ENCODE measurements at regions not wholly inside any gene's neighbourhood (a gene's known extent, or its start where the extent isn't known, plus 50 kb on each side); places are given as distances from the start of the nearest gene placed in this dataset.

- TF ChIP-seq, protein P1, sequence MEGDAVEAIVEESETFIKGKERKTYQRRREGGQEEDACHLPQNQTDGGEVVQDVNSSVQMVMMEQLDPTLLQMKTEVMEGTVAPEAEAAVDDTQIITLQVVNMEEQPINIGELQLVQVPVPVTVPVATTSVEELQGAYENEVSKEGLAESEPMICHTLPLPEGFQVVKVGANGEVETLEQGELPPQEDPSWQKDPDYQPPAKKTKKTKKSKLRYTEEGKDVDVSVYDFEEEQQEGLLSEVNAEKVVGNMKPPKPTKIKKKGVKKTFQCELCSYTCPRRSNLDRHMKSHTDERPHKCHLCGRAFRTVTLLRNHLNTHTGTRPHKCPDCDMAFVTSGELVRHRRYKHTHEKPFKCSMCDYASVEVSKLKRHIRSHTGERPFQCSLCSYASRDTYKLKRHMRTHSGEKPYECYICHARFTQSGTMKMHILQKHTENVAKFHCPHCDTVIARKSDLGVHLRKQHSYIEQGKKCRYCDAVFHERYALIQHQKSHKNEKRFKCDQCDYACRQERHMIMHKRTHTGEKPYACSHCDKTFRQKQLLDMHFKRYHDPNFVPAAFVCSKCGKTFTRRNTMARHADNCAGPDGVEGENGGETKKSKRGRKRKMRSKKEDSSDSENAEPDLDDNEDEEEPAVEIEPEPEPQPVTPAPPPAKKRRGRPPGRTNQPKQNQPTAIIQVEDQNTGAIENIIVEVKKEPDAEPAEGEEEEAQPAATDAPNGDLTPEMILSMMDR (conservative IDR thresholded peaks at IDR 0.05): no peak
- peaks cover 5% of the 10 kb centered on the region for H3K4me1 Mint-ChIP-seq
- no peaks in the 10 kb centered on the region for H3K9me3 Mint-ChIP-seq
- H3K36me3 Mint-ChIP-seq (ENCODE audit: low read depth): no peaks in the 10 kb centered on the region
- H3K4me3 Mint-ChIP-seq: no peak overlapping the region
- DNase-seq (ENCODE audit: low read depth, low spot score): no peak
- H3K27ac Mint-ChIP-seq (ENCODE audit: unreplicated experiment): no peak overlapping the region
- peaks cover 10% of the 10 kb centered on the region for H3K27me3 Mint-ChIP-seq (ENCODE audit: low read depth)
Measured at GRCh38 chr11:123378096-123378495, 52.0 kb upstream of the GRAMD1B start.

GRCh38 chr11:123377355-123377754 lies 52.7 kb upstream of the GRAMD1B start:
- H3K4me1 Mint-ChIP-seq: peaks cover 5% of the 10 kb centered on the region
- peaks cover 10% of the 10 kb centered on the region for H3K27me3 Mint-ChIP-seq (ENCODE audit: low read depth)
- no peak for DNase-seq (ENCODE audit: low read depth, low spot score)
- no peaks in the 10 kb centered on the region for H3K9me3 Mint-ChIP-seq
- TF ChIP-seq, protein P1 (conservative IDR thresholded peaks at IDR 0.05): no peak
- no peak overlapping the region for H3K4me3 Mint-ChIP-seq
- no peaks in the 10 kb centered on the region for H3K36me3 Mint-ChIP-seq (ENCODE audit: low read depth)
- H3K27ac Mint-ChIP-seq (ENCODE audit: unreplicated experiment): no peak overlapping the region

- no peaks in the 10 kb centered on the region for H3K9me3 Mint-ChIP-seq
- H3K4me1 Mint-ChIP-seq: peaks cover 5% of the 10 kb centered on the region
- H3K27me3 Mint-ChIP-seq (ENCODE audit: low read depth): peaks cover 10% of the 10 kb centered on the region
- no peaks in the 10 kb centered on the region for H3K36me3 Mint-ChIP-seq (ENCODE audit: low read depth)
- TF ChIP-seq, protein P1 (conservative IDR thresholded peaks at IDR 0.05): no peak
- DNase-seq (ENCODE audit: low read depth, low spot score): no peak
- H3K4me3 Mint-ChIP-seq: no peak overlapping the region
- no peak overlapping the region for H3K27ac Mint-ChIP-seq (ENCODE audit: unreplicated experiment)
Measured at GRCh38 chr11:123375832-123376231, 54.2 kb upstream of the GRAMD1B start.

- Mint-ChIP-seq H3K27me3 (ENCODE audit: low read depth) (peaks cover 7% of the 10 kb centered on the region), H3K4me1 (peaks cover 5% of the 10 kb centered on the region), H3K4me3 (no peak overlapping the region), H3K36me3 (ENCODE audit: low read depth) (no peaks in the 10 kb centered on the region), H3K27ac (ENCODE audit: unreplicated experiment) (no peak overlapping the region), H3K9me3 (no peaks in the 10 kb centered on the region)
- DNase-seq (ENCODE audit: low read depth, low spot score): no peak
- TF ChIP-seq, protein P1 (conservative IDR thresholded peaks at IDR 0.05): no peak
Measured at GRCh38 chr11:123374622-123374968, 55.5 kb upstream of the GRAMD1B start.

- DNase-seq (ENCODE audit: low read depth, low spot score): no peak
- Mint-ChIP-seq H3K36me3 (ENCODE audit: low read depth) (no peaks in the 10 kb centered on the region), H3K27ac (ENCODE audit: unreplicated experiment) (no peak overlapping the region), H3K27me3 (ENCODE audit: low read depth) (peaks cover 7% of the 10 kb centered on the region), H3K9me3 (no peaks in the 10 kb centered on the region), H3K4me3 (no peak overlapping the region), H3K4me1 (peaks cover 5% of the 10 kb centered on the region)
- TF ChIP-seq, protein P1 (conservative IDR thresholded peaks at IDR 0.05): no peak
Measured at GRCh38 chr11:123373754-123374621, 56.1 kb upstream of the GRAMD1B start.
